ENCODE measurements at regions not wholly inside any gene's neighbourhood (a gene's known extent, or its start where the extent isn't known, plus 50 kb on each side); places are given as distances from the start of the nearest gene placed in this dataset.

DNA sequence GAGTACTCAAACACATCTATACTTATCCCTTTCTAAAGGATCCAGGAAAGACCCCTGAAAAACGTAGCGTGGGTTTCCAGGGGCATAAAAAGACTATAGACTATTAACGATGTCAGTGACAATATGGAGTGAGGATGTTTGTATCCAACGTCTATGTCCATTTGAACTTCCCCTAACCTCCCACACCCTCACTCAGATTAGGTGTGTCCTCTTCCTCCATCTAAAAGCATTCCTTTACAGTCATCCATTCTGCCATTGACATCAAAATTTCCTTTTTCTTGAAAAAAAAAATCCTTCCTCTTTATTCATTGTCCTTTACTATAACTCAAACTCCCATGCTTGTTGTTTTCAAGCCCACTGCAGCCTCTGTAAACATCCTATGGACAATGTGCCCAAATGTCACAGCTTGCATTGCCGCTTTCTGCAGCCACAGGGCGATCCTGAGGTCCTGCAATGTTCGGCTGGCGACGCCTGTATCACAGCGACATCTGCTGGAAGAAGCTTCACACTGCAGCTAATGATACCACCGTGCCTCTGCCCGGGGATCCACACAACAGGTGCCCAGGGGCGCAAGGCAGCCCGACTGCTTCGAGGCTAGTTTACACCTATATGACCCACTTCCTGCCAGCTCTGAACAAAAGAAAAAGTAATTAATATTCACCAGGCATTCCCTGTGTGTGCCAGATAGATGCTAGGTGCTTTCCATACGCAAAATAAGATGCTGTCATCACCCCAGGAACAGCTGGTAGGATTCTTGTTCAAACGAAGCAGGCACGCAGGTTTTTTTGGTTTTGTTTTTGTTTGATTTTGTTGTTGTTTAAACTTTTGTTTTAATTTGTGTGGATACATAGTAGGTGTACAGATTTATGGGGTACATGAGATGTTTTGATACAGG is 267.9 kb upstream of the GHITM start:
- peak; percentile 67 to 82 (median 73) for DNase-seq

DNA sequence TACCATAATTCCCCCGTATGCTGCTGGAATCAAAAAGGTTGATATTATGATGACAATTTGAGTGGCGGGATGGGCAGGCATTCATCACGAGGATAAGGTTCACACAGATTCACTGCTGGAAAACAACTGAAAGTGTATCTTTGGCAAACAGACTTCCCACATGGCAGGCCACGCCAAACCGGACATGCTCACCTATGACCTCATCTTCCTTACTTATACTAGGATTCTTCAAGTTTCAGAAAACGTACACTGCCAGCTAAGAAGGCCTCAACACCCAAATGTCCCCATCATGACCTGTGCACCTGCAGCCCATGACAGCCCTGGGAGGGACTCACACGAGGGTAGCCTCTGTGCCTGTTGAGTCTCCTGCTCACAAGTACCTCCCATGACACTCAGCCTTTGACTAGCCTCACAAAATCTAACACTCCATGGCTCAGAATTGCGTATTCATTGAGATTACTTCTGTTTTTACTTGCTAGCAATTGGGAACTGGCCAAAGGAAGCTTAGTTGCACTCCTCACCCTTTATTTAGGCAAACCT is 259.0 kb upstream of the GHITM start:
- no peak for DNase-seq

DNA sequence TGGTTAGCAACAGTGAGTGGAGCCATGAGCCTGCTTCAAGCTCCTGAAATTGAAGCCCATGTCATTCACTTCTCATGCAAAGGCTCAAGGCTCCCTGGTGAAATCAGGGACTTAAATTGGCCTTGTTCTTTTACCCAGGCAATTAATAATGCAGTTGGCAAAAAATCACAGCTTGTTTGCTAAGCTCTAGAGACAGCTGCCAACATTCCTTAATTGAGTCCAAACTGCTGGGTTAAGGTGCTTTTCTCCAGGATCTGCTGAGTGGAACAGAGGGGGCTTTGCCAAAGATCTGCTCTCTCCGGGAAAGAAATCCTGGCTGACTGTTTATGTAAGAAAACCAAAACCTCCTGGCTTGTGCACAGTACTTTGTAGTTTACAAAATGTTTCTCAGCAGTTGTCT is 257.6 kb upstream of the GHITM start:
- DNase-seq, result peak; percentile 32 to 69 (median 53)

DNA sequence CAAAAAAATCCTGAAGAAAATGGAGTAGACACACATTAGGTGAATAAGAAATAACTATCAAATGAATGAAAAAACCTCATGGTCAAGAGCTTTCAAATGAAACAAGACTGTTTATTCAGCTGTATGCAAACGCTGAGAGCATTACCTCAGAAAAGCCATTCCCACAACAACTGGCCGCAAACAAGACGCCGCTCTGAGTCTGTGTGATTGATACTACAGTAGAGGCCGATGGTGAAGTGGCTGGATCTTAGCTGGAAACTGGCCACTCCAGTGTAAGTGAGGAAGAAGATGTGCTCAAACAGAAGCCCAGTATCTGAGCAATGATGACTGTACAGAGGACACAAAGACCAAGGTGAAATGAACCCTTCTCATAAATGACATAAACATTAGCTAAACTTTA is 252.4 kb upstream of the GHITM start:
- no peak for DNase-seq

DNA sequence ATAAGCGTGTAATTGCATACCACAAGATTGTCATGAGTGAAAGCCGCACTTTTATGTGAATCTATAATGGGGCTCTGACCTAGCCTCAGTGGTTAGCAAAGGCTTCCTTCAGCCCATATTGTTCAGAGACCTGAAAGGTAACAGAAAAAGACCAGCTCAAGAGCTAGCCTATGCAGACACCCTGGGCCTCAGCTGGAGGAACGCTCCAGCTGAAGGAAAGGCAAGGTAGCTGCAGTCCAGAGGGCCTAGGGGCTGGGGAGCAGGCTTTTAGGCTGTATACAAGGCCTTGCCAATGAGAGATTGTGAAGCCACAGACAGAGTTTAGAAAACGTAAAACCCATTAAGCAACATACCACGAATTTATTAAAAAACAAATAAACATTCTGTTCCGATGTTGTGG is 246.6 kb upstream of the GHITM start:
- DNase-seq, result no peak

DNA sequence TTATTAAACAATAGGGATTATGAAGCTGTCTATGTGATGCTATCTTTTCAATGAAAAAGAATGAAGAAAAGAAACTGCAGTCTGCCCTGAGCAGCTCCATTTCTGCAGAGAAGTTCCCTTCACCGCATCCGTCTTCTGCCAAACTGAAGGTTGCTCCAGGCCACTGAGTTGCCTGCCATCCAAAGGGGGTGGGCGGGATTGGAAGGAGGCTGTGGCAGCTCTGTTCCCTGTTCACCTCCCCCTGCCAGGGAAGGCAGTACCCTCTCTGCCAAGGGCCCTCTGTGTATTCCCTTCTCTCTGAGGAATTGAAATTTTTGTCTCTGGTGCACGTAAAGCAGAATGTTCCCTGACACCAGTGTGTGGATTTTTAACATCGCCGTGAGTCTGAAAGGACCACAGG is 243.1 kb upstream of the GHITM start:
- no peak for DNase-seq

DNA sequence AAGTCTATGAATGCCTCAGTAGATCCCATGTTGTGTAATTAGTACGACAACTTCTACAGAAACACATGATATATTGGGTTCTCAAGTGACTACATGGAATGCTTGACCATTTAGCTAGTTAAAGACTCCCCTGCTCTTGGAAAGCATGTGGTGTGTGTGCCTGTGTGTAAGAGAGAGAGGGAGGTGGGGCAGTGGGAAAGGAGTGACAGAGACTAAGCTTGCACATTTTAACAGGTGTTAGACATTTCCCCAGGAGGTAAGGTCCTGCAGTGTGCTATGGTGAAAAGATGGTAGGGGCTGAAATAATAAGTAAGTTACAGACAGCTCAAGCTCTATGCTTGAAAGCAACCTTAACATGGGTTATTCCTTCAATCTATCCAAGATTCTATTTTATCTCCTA is 241.7 kb upstream of the GHITM start:
- DNase-seq, result no peak

DNA sequence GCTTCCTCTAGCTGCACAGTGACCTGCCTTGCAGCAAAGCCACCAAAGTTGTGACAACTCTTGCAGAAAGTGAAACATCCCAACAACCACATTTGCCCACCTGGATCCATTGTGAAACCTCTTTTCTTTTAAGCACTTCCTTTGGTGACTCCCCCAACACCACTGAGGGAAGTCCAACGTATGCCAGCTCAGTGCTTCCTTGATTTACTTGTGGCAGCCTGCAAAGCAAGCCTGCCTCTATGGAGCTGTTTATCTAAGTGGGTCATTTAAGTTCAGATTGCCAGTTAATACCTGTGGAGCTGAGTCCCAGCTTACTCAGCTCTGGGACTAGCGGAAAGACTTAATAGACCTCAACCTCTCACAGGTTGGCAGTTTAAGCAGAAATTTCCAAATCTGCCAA is 230.8 kb upstream of the GHITM start:
- DNase-seq, result no peak

DNA sequence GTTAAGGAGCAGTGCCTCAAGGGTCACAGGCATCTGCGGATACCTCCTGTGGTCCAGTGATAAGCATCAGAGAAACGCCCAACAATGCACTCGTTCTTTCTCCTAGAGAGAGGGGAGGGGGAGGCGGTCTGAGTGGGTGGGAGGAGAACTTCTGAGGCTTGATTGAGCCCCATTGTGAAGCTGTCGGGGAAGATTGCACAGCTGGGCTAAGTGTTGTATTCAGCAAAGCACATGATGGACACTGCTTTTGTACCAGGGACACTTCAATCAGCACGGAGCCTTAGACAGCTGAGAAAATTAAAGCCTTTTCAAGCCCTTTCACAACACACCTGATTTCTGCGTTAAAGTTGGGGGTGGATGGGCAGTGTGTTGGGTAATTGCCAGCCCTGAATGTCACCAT is 230.3 kb upstream of the GHITM start:
- no peak for DNase-seq

DNA sequence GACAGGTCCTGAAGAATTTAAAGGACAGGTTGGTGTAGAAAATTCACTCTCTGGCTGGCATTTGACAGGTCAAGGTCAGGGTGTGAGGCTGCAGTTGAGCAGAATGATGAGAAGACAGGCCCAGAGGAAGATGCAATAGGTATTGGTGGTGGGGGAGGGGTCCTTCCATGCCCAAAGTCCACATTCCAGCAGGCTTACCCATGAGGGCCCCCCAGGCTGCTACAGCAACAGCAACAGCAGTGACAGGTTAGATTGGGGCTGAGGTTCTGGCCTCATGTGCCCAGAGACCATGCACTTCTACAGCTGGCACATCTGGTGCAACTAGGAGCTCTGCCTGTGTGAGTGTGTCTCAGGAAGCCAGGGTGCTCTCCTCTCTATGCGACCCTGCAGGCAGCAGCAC is 223.5 kb upstream of the GHITM start:
- no peak for DNase-seq

DNA sequence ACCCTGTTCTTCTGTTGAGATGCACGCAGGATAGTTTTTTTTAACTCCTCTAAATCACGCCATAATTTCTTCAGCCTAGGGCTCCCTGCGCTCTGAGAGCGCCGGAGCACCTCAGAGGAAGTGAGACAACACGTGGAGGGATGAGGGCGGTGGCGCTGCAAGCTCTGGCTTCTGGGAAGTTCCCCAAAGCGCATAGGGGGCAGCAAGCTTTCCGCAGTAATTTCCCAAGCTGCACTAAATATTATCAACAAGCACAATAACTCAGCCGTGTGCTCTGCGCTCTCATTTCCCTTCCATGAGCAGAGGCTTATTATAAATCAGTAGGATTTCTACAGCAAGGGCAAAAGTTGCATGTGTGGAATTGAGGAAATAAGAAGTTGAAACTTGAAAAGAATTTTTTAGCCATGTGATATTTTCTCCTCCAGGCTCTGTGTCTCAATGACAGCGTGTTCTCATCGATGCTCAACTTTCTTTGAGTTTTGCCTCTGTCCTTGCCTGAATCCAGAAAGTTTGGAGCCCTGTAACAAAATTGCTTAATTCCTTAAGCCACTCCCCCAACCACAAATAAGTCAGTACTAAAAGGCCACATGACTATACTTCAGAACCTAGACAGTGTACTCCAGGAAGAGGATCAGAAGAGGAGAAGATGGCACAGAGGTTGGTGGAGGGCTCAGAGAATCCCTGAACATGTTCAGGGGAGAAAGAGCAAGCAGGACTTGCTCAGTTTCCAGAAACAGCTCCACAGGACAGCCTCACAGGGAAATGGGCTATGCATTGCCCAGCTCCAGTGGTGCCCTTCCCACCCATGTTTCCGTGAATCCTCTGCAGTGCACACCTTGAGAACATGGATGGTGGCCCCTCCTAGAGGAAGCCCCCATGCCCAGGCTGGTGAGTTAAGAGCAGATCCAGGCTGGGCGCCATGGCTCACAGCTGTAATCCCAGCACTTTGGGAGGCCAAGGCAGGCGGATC is 221.5 kb upstream of the GHITM start:
- peak; percentile 2 to 49 (median 44) for DNase-seq

DNA sequence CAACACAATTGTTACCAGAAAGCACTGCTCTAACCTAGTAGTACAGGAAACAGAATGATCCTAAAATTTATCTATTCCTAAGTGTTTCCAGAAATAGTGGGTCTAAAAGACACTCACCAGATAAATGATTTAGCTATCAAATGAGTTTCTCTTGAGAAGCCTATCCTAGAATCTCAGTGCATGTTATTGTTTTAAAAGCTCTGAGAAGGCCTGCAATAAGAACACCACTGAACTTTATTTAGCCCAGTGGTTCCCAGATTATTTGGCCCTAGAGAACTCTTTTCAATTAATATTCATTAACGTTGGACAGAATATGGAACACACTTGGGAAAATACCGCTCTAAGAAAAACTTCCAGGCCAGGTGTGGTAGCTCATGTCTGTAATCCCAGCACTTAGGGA is 220.1 kb upstream of the GHITM start:
- DNase-seq, result no peak

DNA sequence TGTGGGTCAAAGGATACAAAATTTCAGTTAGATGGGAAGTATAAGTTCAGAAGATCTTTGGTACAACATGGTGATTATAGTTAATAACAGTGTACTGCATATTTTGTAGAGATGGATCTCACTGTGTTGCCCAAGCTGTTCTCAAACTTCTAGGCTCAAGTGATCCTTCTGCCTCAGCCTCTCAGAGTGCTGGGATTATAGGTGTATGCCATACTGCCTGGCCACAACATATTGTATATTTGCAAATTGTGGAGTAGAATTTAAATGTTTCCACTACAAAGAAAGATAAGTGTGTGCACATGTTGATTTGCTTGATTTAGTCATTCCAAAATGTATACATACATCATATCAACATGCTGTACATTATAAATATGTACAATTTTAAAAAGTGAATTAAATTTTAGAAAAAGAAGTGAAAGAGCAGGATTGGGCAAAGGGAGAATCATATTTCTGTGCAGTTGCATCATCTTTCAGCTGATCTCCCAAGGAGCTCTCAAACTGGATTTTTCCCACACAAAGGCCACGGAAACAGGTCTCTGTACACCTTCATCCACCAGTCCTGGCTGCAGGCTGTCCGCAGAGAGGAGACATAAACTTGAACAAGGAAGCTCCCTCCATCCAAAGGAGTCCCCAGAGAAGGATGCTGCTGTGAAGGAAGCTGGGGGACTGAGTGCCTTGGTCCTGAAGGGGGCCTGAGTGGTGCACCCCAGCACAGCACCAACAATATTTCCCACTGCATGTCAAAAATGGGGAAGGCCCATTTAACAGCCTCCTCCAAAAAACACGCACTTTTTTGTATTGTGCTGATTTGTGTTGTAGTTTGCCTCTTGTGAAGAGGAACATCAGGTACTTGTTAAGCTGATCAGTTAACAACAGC is 217.1 kb upstream of the GHITM start:
- DNase-seq, result no peak

DNA sequence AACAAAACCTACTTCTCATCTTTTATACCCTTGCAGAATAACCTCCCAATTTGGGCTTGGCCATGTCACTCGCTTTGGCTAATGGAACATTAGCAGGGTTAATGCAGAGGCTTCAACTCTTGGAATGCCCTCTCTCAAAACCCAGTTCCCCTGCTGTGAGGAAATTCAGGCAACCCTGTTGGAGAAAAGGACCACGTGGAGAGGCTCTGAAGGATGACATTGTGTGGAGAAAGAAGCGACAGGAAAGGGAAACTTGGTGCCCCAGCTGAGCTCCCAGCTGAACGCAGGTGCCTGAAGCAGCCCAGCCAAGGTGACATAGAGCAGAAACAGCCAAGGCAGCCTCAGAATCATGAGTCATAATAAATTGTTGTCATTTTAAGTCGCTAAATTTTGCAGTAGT is 214.2 kb upstream of the GHITM start:
- DNase-seq, result no peak

DNA sequence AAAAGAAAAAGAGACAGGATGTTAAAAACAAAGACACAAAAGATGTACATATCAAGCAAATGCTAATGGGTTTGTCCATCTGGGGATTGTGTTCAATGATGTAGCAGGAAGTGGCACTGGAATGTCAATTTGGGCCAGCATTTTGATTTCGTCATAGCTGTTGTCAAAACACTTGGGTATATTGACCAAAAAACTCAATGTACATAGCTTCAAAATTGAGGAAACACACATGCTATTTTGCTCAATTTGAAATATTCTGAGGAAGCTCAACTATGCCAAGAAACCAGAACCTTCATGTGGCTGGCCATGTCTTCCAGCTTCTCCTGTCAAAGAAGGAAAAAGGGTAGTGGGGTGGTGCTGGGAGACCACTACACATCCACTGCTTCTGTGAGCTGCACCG is 212.7 kb upstream of the GHITM start:
- DNase-seq, result no peak

DNA sequence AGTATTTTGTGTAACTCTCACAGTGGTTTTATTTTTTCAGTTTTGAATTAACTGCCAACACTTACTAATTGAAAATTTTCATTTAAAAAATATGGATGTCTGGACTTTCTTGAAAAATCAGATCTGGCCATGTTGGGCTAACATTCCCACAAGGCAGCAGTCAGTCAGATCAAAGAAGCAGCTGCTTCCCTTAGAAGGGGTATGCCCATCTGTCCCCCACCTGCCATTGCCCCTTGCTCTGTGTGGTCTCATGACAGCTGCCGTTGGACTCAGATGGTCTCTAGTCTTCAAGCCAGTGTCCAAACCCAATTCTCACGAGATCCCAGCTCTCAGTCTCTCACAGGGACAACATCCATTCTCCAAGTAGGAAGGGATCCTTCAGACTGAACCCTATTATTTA is 212.1 kb upstream of the GHITM start:
- DNase-seq, result peak in 1 of 3 donors; percentile 2

DNA sequence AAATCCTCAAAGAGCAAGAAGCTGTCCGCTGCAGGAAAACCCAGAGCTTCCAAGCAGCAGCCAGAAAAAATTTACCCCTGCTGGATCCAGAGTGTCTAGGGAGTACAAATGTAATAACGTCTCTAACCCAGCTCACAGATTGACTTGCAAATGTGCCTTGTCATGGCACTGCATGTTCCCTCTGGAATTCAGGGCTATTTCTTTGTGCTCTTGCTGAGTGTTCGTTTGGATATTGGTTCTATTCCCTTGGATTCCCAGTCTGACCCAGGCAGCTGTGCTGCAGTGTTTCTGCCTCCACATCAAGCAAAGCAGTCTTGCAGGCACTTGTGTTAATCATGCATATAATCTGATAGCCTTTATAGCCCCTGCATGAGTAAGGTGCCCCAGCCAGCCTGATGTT is 209.9 kb upstream of the GHITM start:
- DNase-seq, result no peak

DNA sequence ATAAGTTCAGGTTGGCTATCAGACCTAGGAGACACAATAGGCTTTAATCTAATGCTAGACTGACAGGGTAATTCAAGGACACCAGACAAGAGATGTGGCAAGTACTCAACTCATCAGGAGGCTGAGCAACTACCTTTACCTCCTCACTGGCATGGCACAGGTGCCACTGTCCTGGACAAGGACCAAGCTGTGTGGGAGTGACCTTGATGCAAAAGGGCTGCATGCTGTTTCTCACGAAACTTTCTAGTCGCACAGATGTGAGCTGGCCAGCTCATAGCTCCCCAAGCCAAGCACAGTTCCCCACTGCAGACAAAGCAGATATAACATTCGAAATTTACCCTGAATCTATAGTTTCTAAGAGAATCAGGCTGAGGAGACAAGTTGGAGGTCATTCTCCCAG is 207.6 kb upstream of the GHITM start:
- DNase-seq, result no peak

DNA sequence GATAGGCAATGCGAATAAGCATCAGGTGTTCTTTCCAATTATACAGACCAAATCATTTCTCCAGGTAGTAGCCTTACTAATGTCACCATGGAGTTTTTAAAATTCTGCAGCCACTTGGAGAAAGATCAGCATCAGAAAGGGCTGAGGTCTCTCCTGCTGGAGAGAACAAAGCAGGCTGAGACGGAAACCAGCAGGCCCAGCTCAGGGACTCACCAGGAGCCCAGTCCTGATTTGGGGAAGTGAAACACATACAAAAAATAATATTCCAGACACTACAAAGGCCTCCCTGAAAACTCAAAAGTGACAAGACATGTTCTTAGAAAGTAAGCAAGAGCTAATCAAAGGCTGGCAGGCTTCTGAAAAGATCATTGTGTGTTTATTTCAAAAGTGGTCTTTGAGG is 207.1 kb upstream of the GHITM start:
- no peak for DNase-seq

DNA sequence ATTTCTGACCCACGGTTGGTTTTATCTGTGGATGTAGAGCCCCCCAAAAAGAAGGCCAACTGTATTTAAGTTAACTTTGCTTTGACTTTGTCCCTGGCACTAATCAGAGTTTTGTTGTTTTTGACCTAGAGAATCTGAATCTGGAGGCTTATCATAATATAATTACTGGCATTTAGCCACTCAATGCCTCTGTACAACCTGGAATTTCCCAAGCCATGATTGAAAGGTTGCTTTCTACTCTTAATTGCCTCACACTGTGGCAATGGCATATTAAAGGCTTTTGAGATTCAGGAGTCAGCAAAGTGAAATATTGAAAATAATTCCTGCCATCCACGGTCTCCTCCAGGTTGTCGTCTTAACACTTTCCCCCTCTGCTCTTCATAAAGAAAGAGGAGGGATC is 205.2 kb upstream of the GHITM start:
- DNase-seq, result no peak

DNA sequence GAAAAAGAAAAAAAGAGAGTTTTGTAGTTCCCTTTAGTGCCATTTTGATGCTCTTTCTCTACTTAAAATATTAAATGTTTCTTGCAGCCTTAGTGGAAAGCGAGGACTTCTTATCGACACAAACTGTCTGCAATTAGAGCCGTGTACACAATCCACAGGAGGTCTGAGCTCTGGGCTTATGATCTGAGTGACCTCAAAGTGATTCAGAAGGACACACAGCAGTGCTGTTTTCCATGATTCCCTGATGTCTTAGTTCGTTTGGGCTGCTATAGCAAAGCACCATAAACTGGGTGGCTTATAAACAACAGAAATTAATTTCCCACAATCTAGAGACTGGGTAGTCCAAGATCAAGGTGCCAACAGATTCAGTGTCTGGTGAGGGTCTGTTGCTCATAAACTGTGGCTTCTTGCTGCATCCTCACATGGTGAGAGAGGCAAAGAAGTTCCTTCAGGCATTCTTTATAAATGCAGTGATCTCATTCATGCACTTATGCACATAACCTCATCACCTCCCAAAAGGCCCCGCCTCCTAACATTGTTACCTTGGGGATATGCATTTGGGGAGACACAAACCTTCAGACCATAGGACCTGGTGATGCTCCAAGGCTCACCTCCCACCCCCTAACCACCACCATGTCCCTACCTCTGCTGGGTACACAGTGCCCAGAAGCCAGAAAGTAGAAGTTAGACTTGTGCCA is 204.5 kb upstream of the GHITM start:
- no peak for DNase-seq
